Liver (tissue), 8 donors: ENCODE measurements at regions not wholly inside any gene's neighbourhood (a gene's known extent, or its start where the extent isn't known, plus 50 kb on each side); places are given as distances from the start of the nearest gene placed in this dataset.

ENCODE experiments used
- DNase-seq: peaks from one replicate; pipeline ENCODE4 v3.0.0-alpha.2; 2017; ENCODE audit warnings: low spot score
- H3K27ac ChIP-seq, 2 donors: one replicate each; pipeline ENCODE4 v1.7.0; 2013; ENCODE audit warnings: inconsistent platforms in 2 of 2, low read length in 2 of 2, control low read depth in 1 of 2, low read depth in 1 of 2, mild to moderate bottlenecking in 1 of 2
- H3K27me3 ChIP-seq, 4 donors: one replicate each; pipeline versions ENCODE4 v1.6.1 to v1.7.0; 2013; ENCODE audit warnings: low read length in 3 of 4, inconsistent platforms in 1 of 4, mild to moderate bottlenecking in 1 of 4, moderate library complexity in 1 of 4; ENCODE audit not compliant: control insufficient read depth in 4 of 4, insufficient read depth in 4 of 4
- H3K36me3 ChIP-seq, 4 donors: one replicate each; pipeline versions ENCODE4 v1.6.1 to v1.7.0; 2013; ENCODE audit warnings: low read length in 3 of 4, mild to moderate bottlenecking in 3 of 4, low read depth in 1 of 4, moderate library complexity in 1 of 4; ENCODE audit not compliant: control insufficient read depth in 4 of 4, insufficient read depth in 3 of 4
- H3K4me1 ChIP-seq, 4 donors: one replicate each; pipeline versions ENCODE4 v1.6.1 to v1.7.0; 2013; ENCODE audit warnings: low read length in 3 of 4, mild to moderate bottlenecking in 3 of 4, moderate library complexity in 1 of 4; ENCODE audit not compliant: control insufficient read depth in 4 of 4, insufficient read depth in 4 of 4
- H3K4me3 ChIP-seq, 3 donors: one replicate each; pipeline versions ENCODE4 v1.6.1 to v1.7.0; 2013; ENCODE audit warnings: low read length in 3 of 3, control low read depth in 1 of 3, low read depth in 1 of 3, mild to moderate bottlenecking in 1 of 3
- H3K9ac ChIP-seq, 2 donors: one replicate each; pipeline ENCODE4 v1.7.0; 2013; ENCODE audit warnings: low read length in 2 of 2, mild to moderate bottlenecking in 2 of 2, moderate library complexity in 2 of 2, control low read depth in 1 of 2, low read depth in 1 of 2
- H3K9me3 ChIP-seq, 4 donors: one replicate each; pipeline versions ENCODE4 v1.6.1 to v1.7.0; 2013; ENCODE audit warnings: low read length in 3 of 4; ENCODE audit not compliant: control insufficient read depth in 4 of 4
- ATF3 ChIP-seq: IDR thresholded peaks from 2 replicates; pipeline ENCODE4 v1.6.1; 2016; ENCODE audit warnings: antibody characterized with exemption
- EGR1 ChIP-seq, 2 donors: IDR thresholded peaks; 2 replicates each; pipeline ENCODE4 v1.6.1; 2016 to 2018; ENCODE audit warnings: antibody characterized with exemption in 2 of 2, low read depth in 2 of 2
- FOXA1 ChIP-seq: IDR thresholded peaks from 2 replicates; pipeline ENCODE4 v1.6.1; 2016; ENCODE audit warnings: antibody characterized with exemption
- FOXA2 ChIP-seq: IDR thresholded peaks from 2 replicates; pipeline ENCODE4 v1.6.1; 2016; ENCODE audit warnings: antibody characterized with exemption
- GABPA ChIP-seq, 2 donors: IDR thresholded peaks in 1 of 2; conservative IDR thresholded peaks in 1 of 2; 2 replicates each; pipeline ENCODE4 v1.6.1; 2016; ENCODE audit warnings: antibody characterized with exemption in 2 of 2, mild to moderate bottlenecking in 1 of 2, moderate library complexity in 1 of 2
- HNF4A ChIP-seq, 2 donors: conservative IDR thresholded peaks; 2 replicates each; pipeline ENCODE4 v1.6.1; 2016; ENCODE audit warnings: antibody characterized with exemption in 2 of 2, mild to moderate bottlenecking in 2 of 2
- HNF4G ChIP-seq: IDR thresholded peaks from 2 replicates; pipeline ENCODE4 v1.6.1; 2016; ENCODE audit warnings: antibody characterized with exemption
- JUND ChIP-seq, 2 donors: IDR thresholded peaks; 2 replicates each; pipeline ENCODE4 v1.6.1; 2016; ENCODE audit warnings: antibody characterized with exemption in 2 of 2
- NR2F2 ChIP-seq: IDR thresholded peaks from 2 replicates; pipeline ENCODE4 v1.6.1; 2016; ENCODE audit warnings: antibody characterized with exemption
- RAD21 ChIP-seq, 2 donors: IDR thresholded peaks; 2 replicates each; pipeline ENCODE4 v1.6.1; 2016; ENCODE audit warnings: antibody characterized with exemption in 2 of 2, mild to moderate bottlenecking in 2 of 2
- REST ChIP-seq: IDR thresholded peaks from 2 replicates; pipeline ENCODE4 v1.6.1; 2016; ENCODE audit warnings: antibody characterized with exemption, mild to moderate bottlenecking
- RXRA ChIP-seq, 2 donors: IDR thresholded peaks; 2 replicates each; pipeline ENCODE4 v1.6.1; 2017 to 2018; ENCODE audit warnings: antibody characterized with exemption in 2 of 2, mild to moderate bottlenecking in 1 of 2
- SP1 ChIP-seq: IDR thresholded peaks from 2 replicates; pipeline ENCODE4 v1.6.1; 2018; ENCODE audit warnings: antibody characterized with exemption, mild to moderate bottlenecking
- TAF1 ChIP-seq: conservative IDR thresholded peaks from 2 replicates; pipeline ENCODE4 v1.6.1; 2016; ENCODE audit warnings: antibody characterized with exemption, mild to moderate bottlenecking
- YY1 ChIP-seq: IDR thresholded peaks from 2 replicates; pipeline ENCODE4 v1.6.1; 2016; ENCODE audit warnings: antibody characterized with exemption, mild to moderate bottlenecking
- WGBS: extraction: QIAGEN DNeasy Blood & Tissue Kit; methylation state at CpG from one replicate; pipeline ENCODE4 v1.1.7; 2013; 5-methylcytosine and 5-hydroxymethylcytosine counted together
- TF ChIP-seq, protein P1 (sequence below): IDR thresholded peaks from 2 replicates; pipeline ENCODE4 v1.6.1; 2016; ENCODE audit warnings: antibody characterized with exemption
- TF ChIP-seq, protein P2 (sequence below): IDR thresholded peaks from 2 replicates; pipeline ENCODE4 v1.6.1; 2016; ENCODE audit warnings: antibody characterized with exemption
- TF ChIP-seq, protein P3 (sequence below): fragments of 150-350 bp; IDR thresholded peaks from 2 replicates; pipeline ENCODE4 v1.5.1; 2017; ENCODE audit warnings: improper control_type of control experiment, low read depth, low read length; ENCODE audit not compliant: missing input control
- donor health status: healthy.
- donor health status: healthy.
- donor health status: healthy.
- donor health status: healthy.
- donor health status: healthy.

GRCh38 chr9:134517069-134517680, 124.4 kb upstream of the COL5A1 start:
- DNase-seq = no peak
- Histone ChIP-seq H3K4me3 (no peak overlapping the region), H3K9me3 (no peaks in the 10 kb centered on the region), H3K27ac (no peak overlapping the region), H3K9ac (no peak overlapping the region), H3K36me3 (no peaks in the 10 kb centered on the region), H3K4me1 (no peaks in the 10 kb centered on the region), H3K27me3 (no peaks in the 10 kb centered on the region)
- TF ChIP-seq FOXA1 (no peak), HNF4A (conservative IDR thresholded peaks at IDR 0.05) (no peak), EGR1 (IDR thresholded peaks at IDR 0.05; ENCODE audit: low read depth in 2 of 2) (no peak), NR2F2 (no peak), TAF1 (no peak), JUND (IDR thresholded peaks at IDR 0.05) (no peak), ATF3 (no peak), GABPA (IDR thresholded peaks at IDR 0.05 in 1 of 2, conservative IDR thresholded peaks at IDR 0.05 in 1 of 2) (no peak), RAD21 (IDR thresholded peaks at IDR 0.05) (no peak), YY1 (no peak), RXRA (IDR thresholded peaks at IDR 0.05) (no peak), REST (no peak), HNF4G (no peak), FOXA2 (no peak), SP1 (no peak)
- TF ChIP-seq, protein P1, sequence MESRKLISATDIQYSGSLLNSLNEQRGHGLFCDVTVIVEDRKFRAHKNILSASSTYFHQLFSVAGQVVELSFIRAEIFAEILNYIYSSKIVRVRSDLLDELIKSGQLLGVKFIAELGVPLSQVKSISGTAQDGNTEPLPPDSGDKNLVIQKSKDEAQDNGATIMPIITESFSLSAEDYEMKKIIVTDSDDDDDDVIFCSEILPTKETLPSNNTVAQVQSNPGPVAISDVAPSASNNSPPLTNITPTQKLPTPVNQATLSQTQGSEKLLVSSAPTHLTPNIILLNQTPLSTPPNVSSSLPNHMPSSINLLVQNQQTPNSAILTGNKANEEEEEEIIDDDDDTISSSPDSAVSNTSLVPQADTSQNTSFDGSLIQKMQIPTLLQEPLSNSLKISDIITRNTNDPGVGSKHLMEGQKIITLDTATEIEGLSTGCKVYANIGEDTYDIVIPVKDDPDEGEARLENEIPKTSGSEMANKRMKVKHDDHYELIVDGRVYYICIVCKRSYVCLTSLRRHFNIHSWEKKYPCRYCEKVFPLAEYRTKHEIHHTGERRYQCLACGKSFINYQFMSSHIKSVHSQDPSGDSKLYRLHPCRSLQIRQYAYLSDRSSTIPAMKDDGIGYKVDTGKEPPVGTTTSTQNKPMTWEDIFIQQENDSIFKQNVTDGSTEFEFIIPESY = no peak
- TF ChIP-seq, protein P2, sequence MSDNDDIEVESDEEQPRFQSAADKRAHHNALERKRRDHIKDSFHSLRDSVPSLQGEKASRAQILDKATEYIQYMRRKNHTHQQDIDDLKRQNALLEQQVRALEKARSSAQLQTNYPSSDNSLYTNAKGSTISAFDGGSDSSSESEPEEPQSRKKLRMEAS = no peak
- 83% methylated on average over 18 of the region's 18 CpGs for WGBS

DNA sequence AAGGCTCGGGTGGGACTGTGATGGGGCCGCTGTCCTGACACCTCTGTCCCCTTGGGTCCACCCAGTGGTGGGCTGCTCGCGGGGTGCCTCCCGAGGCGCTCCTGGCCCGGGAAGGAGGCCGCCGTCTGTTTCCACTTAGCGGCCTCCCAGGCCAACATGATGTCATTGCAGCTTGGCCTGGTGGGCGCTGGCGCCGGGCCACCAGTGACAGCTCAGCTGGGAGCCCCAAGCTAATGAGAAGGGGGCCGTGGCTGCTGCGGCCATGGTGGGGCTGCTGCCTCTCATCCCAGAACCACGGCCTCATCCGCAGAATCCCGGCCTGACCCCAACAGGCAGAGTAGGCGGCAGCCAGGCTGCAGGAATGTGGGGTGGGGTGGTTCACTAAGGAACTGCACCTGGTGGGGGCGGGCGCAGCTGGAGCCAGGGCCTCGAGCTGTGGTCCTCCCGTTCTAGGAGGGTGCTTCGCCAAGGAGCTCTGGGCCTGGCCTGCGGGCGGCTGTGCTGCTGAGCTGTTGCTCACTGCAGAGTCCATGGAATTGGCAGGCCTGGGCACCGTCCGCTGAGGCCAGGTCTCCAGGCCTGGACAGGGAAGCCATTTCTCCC, 123.5 kb upstream of the COL5A1 start:
- H3K9ac ChIP-seq = no peak overlapping the region
- no peak for DNase-seq
- H3K27me3 ChIP-seq = no peaks in the 10 kb centered on the region
- WGBS = 85% methylated on average over 28 of the region's 28 CpGs
- no peaks in the 10 kb centered on the region for H3K4me1 ChIP-seq
- H3K27ac ChIP-seq = no peak overlapping the region
- H3K36me3 ChIP-seq = no peaks in the 10 kb centered on the region
- no peak overlapping the region for H3K4me3 ChIP-seq
- H3K9me3 ChIP-seq = no peaks in the 10 kb centered on the region
- TF ChIP-seq RAD21 (IDR thresholded peaks at IDR 0.05) (no peak), ATF3 (no peak), GABPA (IDR thresholded peaks at IDR 0.05 in 1 of 2, conservative IDR thresholded peaks at IDR 0.05 in 1 of 2) (no peak), HNF4A (conservative IDR thresholded peaks at IDR 0.05) (no peak), NR2F2 (no peak), YY1 (no peak), FOXA1 (no peak), FOXA2 (no peak), REST (no peak), EGR1 (IDR thresholded peaks at IDR 0.05; ENCODE audit: low read depth in 2 of 2) (no peak)
- TF ChIP-seq, protein P3, sequence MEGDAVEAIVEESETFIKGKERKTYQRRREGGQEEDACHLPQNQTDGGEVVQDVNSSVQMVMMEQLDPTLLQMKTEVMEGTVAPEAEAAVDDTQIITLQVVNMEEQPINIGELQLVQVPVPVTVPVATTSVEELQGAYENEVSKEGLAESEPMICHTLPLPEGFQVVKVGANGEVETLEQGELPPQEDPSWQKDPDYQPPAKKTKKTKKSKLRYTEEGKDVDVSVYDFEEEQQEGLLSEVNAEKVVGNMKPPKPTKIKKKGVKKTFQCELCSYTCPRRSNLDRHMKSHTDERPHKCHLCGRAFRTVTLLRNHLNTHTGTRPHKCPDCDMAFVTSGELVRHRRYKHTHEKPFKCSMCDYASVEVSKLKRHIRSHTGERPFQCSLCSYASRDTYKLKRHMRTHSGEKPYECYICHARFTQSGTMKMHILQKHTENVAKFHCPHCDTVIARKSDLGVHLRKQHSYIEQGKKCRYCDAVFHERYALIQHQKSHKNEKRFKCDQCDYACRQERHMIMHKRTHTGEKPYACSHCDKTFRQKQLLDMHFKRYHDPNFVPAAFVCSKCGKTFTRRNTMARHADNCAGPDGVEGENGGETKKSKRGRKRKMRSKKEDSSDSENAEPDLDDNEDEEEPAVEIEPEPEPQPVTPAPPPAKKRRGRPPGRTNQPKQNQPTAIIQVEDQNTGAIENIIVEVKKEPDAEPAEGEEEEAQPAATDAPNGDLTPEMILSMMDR = no peak
